AG04450 (cell line): ENCODE measurements at regions not wholly inside any gene's neighbourhood (a gene's known extent, or its start where the extent isn't known, plus 50 kb on each side); places are given as distances from the start of the nearest gene placed in this dataset.

Experiments used
- CTCF ChIA-PET: fragments of 300-600, 350-600 bp; formaldehyde crosslinking; extraction: SDS; loops from one replicate; lab custom pipeline; 2022; ENCODE audit warnings: antibody characterized with exemption, inconsistent platforms; lab: Charles Lee
- POLR2A ChIA-PET: fragments of 350-600 bp; formaldehyde crosslinking; extraction: SDS; loops from one replicate; lab custom pipeline; 2021; ENCODE audit warnings: antibody characterized with exemption, inconsistent platforms; lab: Yijun Ruan, JAX
- DNase-seq: peaks from one replicate; pipeline ENCODE4 v3.0.0-alpha.2; 2011; ENCODE audit warnings: low read depth, low spot score
- H3K27ac ChIP-seq: one replicate; pipeline ENCODE4 v1.5.1; 2012; ENCODE audit warnings: low read depth, low read length, control low read depth
- H3K27me3 ChIP-seq: one replicate; pipeline ENCODE4 v1.6.0; 2012; ENCODE audit warnings: low read length; ENCODE audit not compliant: control insufficient read depth, insufficient read depth
- H3K4me3 ChIP-seq: 2 replicates; pipeline ENCODE4 v1.5.1; 2011; ENCODE audit warnings: mild to moderate bottlenecking, low read depth, low read length, control low read depth
- H3K9me3 ChIP-seq: 2 replicates; pipeline ENCODE4 v1.5.1; 2012; ENCODE audit warnings: low read length; ENCODE audit not compliant: control insufficient read depth, insufficient read depth
- TF ChIP-seq, protein P1 (sequence below): IDR thresholded peaks from 2 replicates; pipeline ENCODE4 v1.5.1; 2011; ENCODE audit warnings: low read depth, low read length, control low read depth, inconsistent platforms

DNA sequence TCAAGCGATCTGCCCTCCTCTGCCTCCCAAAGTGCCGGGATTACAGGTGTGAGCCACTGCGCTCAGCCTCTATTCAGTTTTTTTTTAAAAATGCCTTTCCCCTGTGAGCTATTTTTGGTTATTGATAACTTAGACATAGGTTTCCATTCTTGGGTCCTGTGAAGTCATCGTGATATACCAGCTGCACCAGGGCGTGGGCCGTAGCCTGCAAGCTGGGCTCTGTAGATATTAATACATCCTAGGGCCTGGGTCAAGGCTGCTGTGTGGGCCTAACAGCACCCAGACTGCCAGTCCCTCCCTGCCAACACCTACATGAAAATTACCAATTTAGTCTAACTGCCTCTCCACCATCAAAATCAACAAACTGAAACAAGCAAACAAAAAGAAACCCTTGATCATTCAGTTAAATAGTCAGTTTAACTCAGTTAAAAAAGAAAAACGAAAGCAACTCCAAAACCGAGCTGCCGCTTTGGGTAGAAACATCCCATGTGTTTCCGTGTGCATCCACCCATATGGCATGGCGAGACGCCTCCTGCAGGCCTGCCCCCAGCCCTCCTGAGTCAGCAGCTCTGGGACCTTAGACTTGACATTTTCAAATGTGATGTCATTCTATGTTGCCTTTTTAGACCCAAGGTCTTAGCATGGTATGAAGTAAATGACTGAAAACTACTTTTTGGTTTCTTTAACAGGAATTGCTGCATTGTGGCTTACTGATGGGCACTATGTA, 330.2 kb downstream of the GLRX3 start:
- ChIA-PET CTCF (no interaction called here), POLR2A (no interaction called here)
- TF ChIP-seq, protein P1, sequence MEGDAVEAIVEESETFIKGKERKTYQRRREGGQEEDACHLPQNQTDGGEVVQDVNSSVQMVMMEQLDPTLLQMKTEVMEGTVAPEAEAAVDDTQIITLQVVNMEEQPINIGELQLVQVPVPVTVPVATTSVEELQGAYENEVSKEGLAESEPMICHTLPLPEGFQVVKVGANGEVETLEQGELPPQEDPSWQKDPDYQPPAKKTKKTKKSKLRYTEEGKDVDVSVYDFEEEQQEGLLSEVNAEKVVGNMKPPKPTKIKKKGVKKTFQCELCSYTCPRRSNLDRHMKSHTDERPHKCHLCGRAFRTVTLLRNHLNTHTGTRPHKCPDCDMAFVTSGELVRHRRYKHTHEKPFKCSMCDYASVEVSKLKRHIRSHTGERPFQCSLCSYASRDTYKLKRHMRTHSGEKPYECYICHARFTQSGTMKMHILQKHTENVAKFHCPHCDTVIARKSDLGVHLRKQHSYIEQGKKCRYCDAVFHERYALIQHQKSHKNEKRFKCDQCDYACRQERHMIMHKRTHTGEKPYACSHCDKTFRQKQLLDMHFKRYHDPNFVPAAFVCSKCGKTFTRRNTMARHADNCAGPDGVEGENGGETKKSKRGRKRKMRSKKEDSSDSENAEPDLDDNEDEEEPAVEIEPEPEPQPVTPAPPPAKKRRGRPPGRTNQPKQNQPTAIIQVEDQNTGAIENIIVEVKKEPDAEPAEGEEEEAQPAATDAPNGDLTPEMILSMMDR, result no peak

DNA sequence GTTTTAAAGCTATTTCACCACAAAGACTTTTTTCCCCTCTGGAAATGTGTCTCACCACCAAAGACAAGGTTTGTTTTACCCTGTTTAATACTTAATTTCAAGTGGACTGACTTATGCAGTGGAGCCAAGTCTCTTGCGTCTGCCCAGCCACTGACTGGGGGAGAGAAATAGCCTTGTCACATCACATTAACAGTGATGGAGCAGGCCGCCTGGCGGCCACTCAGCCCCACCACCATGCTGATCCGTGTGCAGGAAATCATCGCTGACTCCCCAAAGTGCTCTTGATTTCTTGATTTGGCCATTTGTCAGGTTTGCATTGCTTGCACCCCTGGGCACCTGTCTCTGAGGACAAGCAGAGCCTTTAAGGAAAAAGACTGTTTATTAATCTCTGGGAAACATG, 334.1 kb downstream of the GLRX3 start:
- TF ChIP-seq, protein P1, result no peak
- Histone ChIP-seq H3K9me3 (peaks cover 71% of the 10 kb centered on the region), H3K4me3 (no peak overlapping the region), H3K27ac (no peak overlapping the region), H3K27me3 (no peaks in the 10 kb centered on the region)
- ChIA-PET POLR2A (no interaction called here), CTCF (no interaction called here)
- DNase-seq, result no peak

More for the DNA sequence above, 330.2 kb downstream of the GLRX3 start:
- H3K27ac ChIP-seq, result no peak overlapping the region
- H3K4me3 ChIP-seq, result no peak overlapping the region
- H3K9me3 ChIP-seq, result peaks cover 69% of the 10 kb centered on the region
- DNase-seq, result no peak
- H3K27me3 ChIP-seq, result no peaks in the 10 kb centered on the region

GRCh38 chr10:130470973-130471372, 334.8 kb downstream of the GLRX3 start:
- Histone ChIP-seq H3K27me3 (no peaks in the 10 kb centered on the region), H3K27ac (no peak overlapping the region), H3K4me3 (no peak overlapping the region), H3K9me3 (peaks cover 74% of the 10 kb centered on the region)
- ChIA-PET CTCF (no interaction called here), POLR2A (no interaction called here)
- DNase-seq, result no peak
- TF ChIP-seq, protein P1, result no peak

DNA sequence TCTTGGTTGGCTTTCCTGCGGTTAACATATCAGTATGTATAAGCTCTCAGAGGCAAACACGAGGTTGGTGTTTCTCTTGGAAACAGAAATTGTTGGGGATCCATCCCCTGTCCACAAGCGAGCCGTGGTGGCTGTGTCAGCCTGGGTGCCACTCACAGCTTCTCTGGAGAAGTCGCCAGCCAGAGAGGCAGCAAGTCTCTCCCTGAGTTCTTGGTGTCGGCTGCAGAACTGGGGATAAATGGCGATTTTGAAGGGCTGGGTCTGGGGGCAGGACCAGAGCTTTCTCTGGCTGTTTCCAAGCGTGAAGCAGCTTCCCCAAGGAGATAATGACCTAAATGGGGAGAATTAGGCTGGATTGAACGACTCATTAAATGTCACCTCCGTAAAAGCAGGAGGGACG, 335.3 kb downstream of the GLRX3 start:
- ChIA-PET CTCF (no interaction called here), POLR2A (no interaction called here)
- Histone ChIP-seq H3K4me3 (no peak overlapping the region), H3K9me3 (peaks cover 74% of the 10 kb centered on the region), H3K27me3 (no peaks in the 10 kb centered on the region), H3K27ac (no peak overlapping the region)
- TF ChIP-seq, protein P1, result no peak
- DNase-seq, result no peak

DNA sequence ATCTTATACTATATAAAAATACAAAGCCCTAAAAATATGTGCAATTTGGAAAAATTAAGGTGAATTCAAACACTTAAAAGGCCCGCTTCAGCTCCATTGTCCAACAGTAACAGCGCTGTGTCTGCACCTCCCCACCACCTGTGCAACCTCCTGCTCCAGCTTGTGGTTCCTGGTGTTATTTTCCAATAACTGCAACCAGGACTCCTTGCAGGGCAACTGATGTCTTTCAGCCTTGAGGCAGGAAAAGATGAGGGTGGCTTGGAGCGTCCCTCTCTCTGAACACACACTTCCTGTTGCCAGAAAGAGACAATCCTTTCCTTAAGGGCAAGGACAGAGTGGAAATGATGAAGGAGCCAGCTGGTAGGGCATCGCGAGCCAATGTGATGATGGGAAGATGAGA, 336.0 kb downstream of the GLRX3 start:
- no peaks in the 10 kb centered on the region for H3K27me3 ChIP-seq
- ChIA-PET POLR2A (no interaction called here), CTCF (no interaction called here)
- H3K4me3 ChIP-seq, result no peak overlapping the region
- TF ChIP-seq, protein P1, result no peak
- peaks cover 75% of the 10 kb centered on the region for H3K9me3 ChIP-seq
- no peak overlapping the region for H3K27ac ChIP-seq
- DNase-seq, result no peak
